Transverse colon (tissue), 4 donors: ENCODE measurements at regions not wholly inside any gene's neighbourhood (a gene's known extent, or its start where the extent isn't known, plus 50 kb on each side); places are given as distances from the start of the nearest gene placed in this dataset.

Experiments used
- EP300 ChIP-seq: sonication (generic); formaldehyde crosslinking; IDR thresholded peaks from one replicate; pipeline ENCODE4 v1.6.1; 2017; ENCODE audit warnings: antibody characterized with exemption, low read depth
- POLR2A ChIP-seq: fragments of 450-650 bp; IDR thresholded peaks from one replicate; pipeline ENCODE4 v1.6.1; 2016; ENCODE audit warnings: antibody characterized with exemption, mild to moderate bottlenecking, moderate library complexity
- POLR2AphosphoS5 ChIP-seq, 3 donors: sonication (generic); formaldehyde crosslinking; IDR thresholded peaks; one replicate each; pipeline ENCODE4 v1.6.1; 2016; ENCODE audit warnings: antibody characterized with exemption in 3 of 3
- TF ChIP-seq, protein P1 (sequence below), 5 experiments: fragments of 200-600 bp in 3 of 5; fragments of 450-650 bp in 2 of 5; sonication (generic) in 3 of 5; IDR thresholded peaks; 1 replicate in 2 of 5; 2 replicates in 3 of 5; pipeline ENCODE4 v1.5.1; 2016 to 2017; ENCODE audit warnings: antibody characterized with exemption in 5 of 5, inconsistent platforms in 3 of 5, mild to moderate bottlenecking in 2 of 5, moderate library complexity in 1 of 5

DNA sequence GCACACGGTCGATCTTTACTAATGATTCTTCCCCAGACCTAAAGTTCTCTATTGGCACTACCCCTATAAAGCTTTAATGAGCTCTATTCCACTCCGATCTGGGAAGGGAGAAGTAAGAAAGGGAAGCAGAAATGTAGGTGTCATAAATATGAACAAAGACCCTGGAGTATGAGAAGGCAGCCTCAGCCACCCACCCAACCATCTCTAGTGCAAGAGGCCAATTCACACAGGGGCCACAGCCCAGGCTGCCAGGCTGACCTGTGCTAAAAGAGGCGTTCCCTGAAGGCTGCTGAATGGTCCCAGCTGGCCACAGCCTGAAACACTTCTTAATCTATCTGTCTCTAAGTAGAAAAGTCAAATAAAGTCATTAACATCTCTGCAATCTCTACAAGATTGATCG, 60.1 kb upstream of the ACTR3 start:
- TF ChIP-seq, protein P1, sequence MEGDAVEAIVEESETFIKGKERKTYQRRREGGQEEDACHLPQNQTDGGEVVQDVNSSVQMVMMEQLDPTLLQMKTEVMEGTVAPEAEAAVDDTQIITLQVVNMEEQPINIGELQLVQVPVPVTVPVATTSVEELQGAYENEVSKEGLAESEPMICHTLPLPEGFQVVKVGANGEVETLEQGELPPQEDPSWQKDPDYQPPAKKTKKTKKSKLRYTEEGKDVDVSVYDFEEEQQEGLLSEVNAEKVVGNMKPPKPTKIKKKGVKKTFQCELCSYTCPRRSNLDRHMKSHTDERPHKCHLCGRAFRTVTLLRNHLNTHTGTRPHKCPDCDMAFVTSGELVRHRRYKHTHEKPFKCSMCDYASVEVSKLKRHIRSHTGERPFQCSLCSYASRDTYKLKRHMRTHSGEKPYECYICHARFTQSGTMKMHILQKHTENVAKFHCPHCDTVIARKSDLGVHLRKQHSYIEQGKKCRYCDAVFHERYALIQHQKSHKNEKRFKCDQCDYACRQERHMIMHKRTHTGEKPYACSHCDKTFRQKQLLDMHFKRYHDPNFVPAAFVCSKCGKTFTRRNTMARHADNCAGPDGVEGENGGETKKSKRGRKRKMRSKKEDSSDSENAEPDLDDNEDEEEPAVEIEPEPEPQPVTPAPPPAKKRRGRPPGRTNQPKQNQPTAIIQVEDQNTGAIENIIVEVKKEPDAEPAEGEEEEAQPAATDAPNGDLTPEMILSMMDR (IDR thresholded peaks at IDR 0.05) = no peak
- TF ChIP-seq POLR2A (no peak), POLR2AphosphoS5 (IDR thresholded peaks at IDR 0.05) (no peak), EP300 (no peak)
